ENCODE measurements at regions not wholly inside any gene's neighbourhood (a gene's known extent, or its start where the extent isn't known, plus 50 kb on each side); places are given as distances from the start of the nearest gene placed in this dataset.
"Not testable (repeated sequence)": the region's sequence is repeated elsewhere in the genome, so short reads cannot be mapped to it uniquely, and the experiment has no call there.

DNA sequence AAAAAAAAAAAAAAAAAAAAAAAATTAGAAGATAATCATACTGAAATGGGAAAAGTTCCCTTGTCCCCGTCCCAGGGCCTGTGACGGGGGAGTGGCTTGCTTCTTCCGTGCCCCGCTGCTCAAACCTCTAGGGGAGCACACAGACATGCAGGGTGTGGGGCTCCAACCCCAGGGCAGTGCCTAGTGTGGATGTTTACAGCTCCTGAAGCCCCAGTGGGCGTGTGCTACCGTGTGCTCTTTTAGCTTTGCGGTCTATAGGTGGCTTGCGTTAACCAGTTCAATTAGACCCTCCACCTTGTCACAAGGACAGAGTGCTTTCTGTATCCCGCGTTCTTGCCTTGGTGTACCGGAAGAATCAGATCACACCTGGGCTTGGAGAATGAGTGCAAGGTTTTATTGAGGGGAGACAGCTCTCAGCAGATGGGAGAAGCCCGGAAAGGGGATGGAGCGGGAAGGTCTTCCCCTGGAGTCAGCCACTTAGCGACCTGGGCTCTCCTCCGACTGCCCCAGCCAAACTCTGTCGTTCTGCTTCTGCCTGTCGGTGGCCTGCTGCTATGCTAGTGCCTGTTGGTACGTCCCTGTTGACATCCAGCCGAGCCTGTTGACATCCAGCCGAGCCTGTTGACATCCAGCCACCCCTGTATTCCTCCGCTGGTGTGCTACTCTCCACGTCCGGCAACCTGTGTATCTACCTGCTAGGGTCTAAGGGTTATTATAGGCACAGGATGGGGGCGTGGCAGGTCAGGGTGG, 569.8 kb downstream of the VGLL3 start:
- no peak for TF ChIP-seq CTCF (conservative IDR thresholded peaks at IDR 0.05; ENCODE audit: low read depth, low read length)

GRCh38 chr3:86418861-86419260, 572.1 kb downstream of the VGLL3 start:
- H3K4me3 ChIP-seq (ENCODE audit: low read depth, low read length): no peak overlapping the region
- DNase-seq (ENCODE audit: low read depth): no peak
- no peak for TF ChIP-seq CTCF (conservative IDR thresholded peaks at IDR 0.05; ENCODE audit: low read depth, low read length)

More for the DNA sequence above, 569.8 kb downstream of the VGLL3 start:
- no peak for DNase-seq (ENCODE audit: low read depth)
- no peak overlapping the region for H3K4me3 ChIP-seq (ENCODE audit: low read depth, low read length)

DNA sequence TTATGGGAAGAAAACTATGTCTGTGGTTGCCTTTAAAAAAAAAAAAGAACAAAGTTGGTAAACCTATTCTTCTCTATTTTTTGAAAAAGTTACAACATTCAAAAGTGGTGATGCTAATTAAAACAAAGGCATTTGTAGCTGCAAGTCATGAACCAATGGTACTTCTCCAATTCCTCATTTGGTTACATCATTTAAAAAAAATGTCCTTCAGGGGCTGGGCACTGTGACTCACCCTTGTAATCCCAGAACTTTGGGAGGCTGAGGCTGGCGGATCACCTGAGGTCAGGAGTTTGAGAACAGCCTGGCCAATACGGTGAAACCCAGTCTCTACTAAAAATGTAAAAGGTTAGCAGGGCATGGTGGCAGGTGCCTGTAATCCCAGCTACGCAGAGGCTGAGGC, 574.6 kb downstream of the VGLL3 start:
- no peak for DNase-seq (ENCODE audit: low read depth)
- TF ChIP-seq CTCF (conservative IDR thresholded peaks at IDR 0.05; ENCODE audit: low read depth, low read length): no peak
- no peak overlapping the region for H3K4me3 ChIP-seq (ENCODE audit: low read depth, low read length)

DNA sequence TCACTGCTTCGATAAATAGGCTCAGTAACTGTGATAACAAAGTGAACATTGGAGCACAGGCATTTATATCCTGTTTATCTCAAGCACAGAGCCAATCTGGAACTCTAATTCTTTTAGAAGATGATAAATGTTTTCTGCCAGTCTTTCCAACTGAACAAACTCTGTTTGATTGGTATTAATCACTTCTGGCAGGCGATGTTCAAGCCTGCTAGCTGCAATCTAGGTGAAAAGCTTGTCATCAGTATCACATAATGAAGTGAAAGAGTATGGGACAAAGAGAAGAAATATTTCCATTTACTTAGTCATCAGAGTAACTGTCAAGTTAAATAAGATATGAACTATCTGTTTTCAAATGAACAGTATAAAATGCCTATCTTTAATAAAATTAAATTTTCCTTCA, 577.3 kb downstream of the VGLL3 start:
- no peak overlapping the region for H3K4me3 ChIP-seq (ENCODE audit: low read depth, low read length)
- no peak for DNase-seq (ENCODE audit: low read depth)
- no peak for TF ChIP-seq CTCF (conservative IDR thresholded peaks at IDR 0.05; ENCODE audit: low read depth, low read length)

GRCh38 chr3:86410587-86410986, 580.4 kb downstream of the VGLL3 start:
- no peak overlapping the region for H3K4me3 ChIP-seq (ENCODE audit: low read depth, low read length)
- TF ChIP-seq CTCF (conservative IDR thresholded peaks at IDR 0.05; ENCODE audit: low read depth, low read length): no peak
- DNase-seq (ENCODE audit: low read depth): no peak

DNA sequence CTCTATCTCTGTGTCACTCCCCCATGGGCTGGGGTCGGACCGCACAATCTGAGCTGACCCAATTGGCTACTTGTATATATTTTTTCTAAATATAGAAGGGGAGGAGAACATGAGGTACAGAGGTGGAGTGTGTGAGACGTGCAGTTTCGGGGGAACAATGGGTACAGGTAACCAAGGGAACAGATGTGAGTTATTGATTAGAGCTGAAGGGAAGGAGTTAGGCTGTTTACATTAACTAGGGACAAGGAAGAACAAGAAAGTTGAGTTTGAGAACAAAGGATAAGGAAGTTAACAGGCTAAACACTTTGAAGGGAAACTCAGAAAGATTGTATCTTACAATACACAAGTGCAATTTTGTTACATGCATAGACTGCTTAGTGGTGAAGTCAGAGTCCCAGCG, 601.2 kb downstream of the VGLL3 start:
- not testable (repeated sequence) for H3K4me3 ChIP-seq (ENCODE audit: low read depth, low read length); DNase-seq (ENCODE audit: low read depth)

GRCh38 chr3:86388820-86389219, 602.1 kb downstream of the VGLL3 start:
- no peak overlapping the region for H3K4me3 ChIP-seq (ENCODE audit: low read depth, low read length)
- no peak for DNase-seq (ENCODE audit: low read depth)
- TF ChIP-seq CTCF (conservative IDR thresholded peaks at IDR 0.05; ENCODE audit: low read depth, low read length): no peak
